GM12878 (cell line): ENCODE measurements at regions not wholly inside any gene's neighbourhood (a gene's known extent, or its start where the extent isn't known, plus 50 kb on each side); places are given as distances from the start of the nearest gene placed in this dataset.

ENCODE experiments used
- BCLAF1 ChIP-seq: fragments of 450-650 bp; IDR thresholded peaks from 2 replicates; pipeline ENCODE4 v1.6.1; 2017; ENCODE audit warnings: antibody characterized with exemption, mild to moderate bottlenecking, moderate library complexity
- CEBPB ChIP-seq, 2 experiments: fragments of 150-350 bp in 1 of 2; IDR thresholded peaks; 2 replicates each; pipeline ENCODE4 v1.6.1; 2012 to 2014; ENCODE audit warnings: low read depth in 2 of 2, low read length in 2 of 2, borderline replicate concordance in 1 of 2, inconsistent platforms in 1 of 2
- CTCF ChIP-seq, 3 experiments: IDR thresholded peaks in 2 of 3; conservative IDR thresholded peaks in 1 of 3; 2 replicates each; pipeline ENCODE4 v1.5.1; 2011; ENCODE audit warnings: low read depth in 3 of 3, low read length in 3 of 3, mild to moderate bottlenecking in 3 of 3, control low read depth in 2 of 3, moderate library complexity in 2 of 3, inconsistent platforms in 1 of 3, mixed read lengths in 1 of 3; ENCODE audit not compliant: control insufficient read depth in 2 of 3, insufficient read depth in 1 of 3; ENCODE audit errors: extremely low read depth in 1 of 3
- FOXK2 ChIP-seq: fragments of 450-650 bp; IDR thresholded peaks from 2 replicates; pipeline ENCODE4 v1.6.1; 2017; ENCODE audit warnings: mild to moderate bottlenecking, moderate library complexity
- POLR2AphosphoS2 ChIP-seq: IDR thresholded peaks from 2 replicates; pipeline ENCODE4 v1.6.1; 2011; ENCODE audit warnings: low read depth, mild to moderate bottlenecking, low read length, improper control_type of control experiment, moderate library complexity
- POLR2AphosphoS5 ChIP-seq: IDR thresholded peaks from 2 replicates; pipeline ENCODE4 v1.6.1; 2011; ENCODE audit warnings: mild to moderate bottlenecking, low read length, inconsistent platforms
- RAD51 ChIP-seq: fragments of 450-650 bp; IDR thresholded peaks from 2 replicates; pipeline ENCODE4 v1.6.1; 2016; ENCODE audit warnings: moderate library complexity, mild to moderate bottlenecking, inconsistent platforms
- REST ChIP-seq: IDR thresholded peaks from 2 replicates; pipeline ENCODE4 v1.6.1; 2012; ENCODE audit warnings: mild to moderate bottlenecking, low read depth, low read length
- SIN3A ChIP-seq: IDR thresholded peaks from 2 replicates; pipeline ENCODE4 v1.6.1; 2012; ENCODE audit warnings: low read depth, low read length, improper control_type of control experiment
- ZNF274 ChIP-seq: IDR thresholded peaks from one replicate; pipeline ENCODE4 v1.8.0; 2011; ENCODE audit not compliant: insufficient read length, insufficient read depth
- ZNF592 ChIP-seq: fragments of 450-650 bp; IDR thresholded peaks from 2 replicates; pipeline ENCODE4 v1.6.1; 2017; ENCODE audit warnings: mild to moderate bottlenecking, moderate library complexity

- TF ChIP-seq POLR2AphosphoS5: no peak
- TF ChIP-seq REST: no peak
- TF ChIP-seq ZNF274: no peak
- TF ChIP-seq POLR2AphosphoS2: no peak
- no peak for TF ChIP-seq BCLAF1
- TF ChIP-seq CEBPB (IDR thresholded peaks at IDR 0.05; ENCODE audit: borderline replicate concordance in 1 of 2, low read depth in 2 of 2, low read length in 2 of 2): no peak
- no peak for TF ChIP-seq ZNF592
- no peak for TF ChIP-seq FOXK2
- TF ChIP-seq RAD51: no peak
- no peak for TF ChIP-seq SIN3A
- TF ChIP-seq CTCF (IDR thresholded peaks at IDR 0.05 in 2 of 3, conservative IDR thresholded peaks at IDR 0.05 in 1 of 3; ENCODE audit: control insufficient read depth in 2 of 3, extremely low read depth in 1 of 3, insufficient read depth in 1 of 3, low read depth in 3 of 3, low read length in 3 of 3): no peak
These were observed 477.6 kb upstream of the KCNMB2 start for GRCh38 chr3:178058629-178059028.
